ENCODE measurements at regions not wholly inside any gene's neighbourhood (a gene's known extent, or its start where the extent isn't known, plus 50 kb on each side); places are given as distances from the start of the nearest gene placed in this dataset.

- TF ChIP-seq BCL11A (IDR thresholded peaks at IDR 0.05; ENCODE audit: low read depth in 2 of 2, low read length in 2 of 2): no peak
Measured at GRCh38 chr5:99926463-99926862, 608.7 kb upstream of the FAM174A start (continued).

- no peak for TF ChIP-seq SIN3A (conservative IDR thresholded peaks at IDR 0.05 in 1 of 2, IDR thresholded peaks at IDR 0.05 in 1 of 2; ENCODE audit: low read depth in 1 of 2, low read length in 2 of 2)
- TF ChIP-seq CHD2 (IDR thresholded peaks at IDR 0.05; ENCODE audit: low read length): no peak
- no peak for TF ChIP-seq RNF2 (IDR thresholded peaks at IDR 0.05; ENCODE audit: borderline replicate concordance, low read depth, low read length, missing control alignments, poor library complexity, severe bottlenecking)
- Histone ChIP-seq H3K4ac (replicated peaks; ENCODE audit: insufficient read length, low read depth, low read length) (no peak overlapping the region), H3K9ac (replicated peaks in 1 of 4; ENCODE audit: extremely low read depth in 1 of 4, low read depth in 3 of 4, low read length in 3 of 4) (no peak overlapping the region), H3K4me3 (ENCODE audit: extremely low read depth in 1 of 4, insufficient read depth in 2 of 4, low read depth in 3 of 4, low read length in 4 of 4) (no peak overlapping the region), H3K9me3 (ENCODE audit: insufficient read depth in 2 of 2, low read depth in 1 of 2, low read length in 1 of 2) (no peaks in the 10 kb centered on the region), H3K4me1 (replicated peaks in 1 of 4; ENCODE audit: control insufficient read depth in 3 of 4, insufficient read depth in 4 of 4, low read length in 3 of 4) (no peaks in the 10 kb centered on the region), H2BK120ac (replicated peaks; ENCODE audit: low read depth, low read length) (no peak overlapping the region), H3K27ac (ENCODE audit: low read depth, low read length) (no peak overlapping the region), H3K79me1 (ENCODE audit: low read depth, low read length) (no peaks in the 10 kb centered on the region), H2BK20ac (ENCODE audit: low read length) (no peak overlapping the region), H4K5ac (ENCODE audit: insufficient read length, low read depth, low read length) (no peak overlapping the region), H2AK5ac (ENCODE audit: low read depth, low read length) (no peak overlapping the region), H3K14ac (ENCODE audit: insufficient read length) (no peak overlapping the region), H3K27me3 (replicated peaks in 1 of 4; ENCODE audit: control insufficient read depth in 3 of 4, extremely low read depth in 1 of 4, insufficient read depth in 3 of 4, low read length in 3 of 4) (no peaks in the 10 kb centered on the region), H3K36me3 (ENCODE audit: control insufficient read depth in 2 of 4, insufficient read depth in 4 of 4, low read length in 3 of 4) (no peaks in the 10 kb centered on the region), H2BK5ac (ENCODE audit: low read depth, low read length) (no peak overlapping the region), H3K23me2 (ENCODE audit: low read depth, low read length) (no peaks in the 10 kb centered on the region), H2BK12ac (ENCODE audit: low read depth, low read length) (no peak overlapping the region), H4K91ac (replicated peaks; ENCODE audit: insufficient read length, low read length) (no peak overlapping the region), H3K4me2 (ENCODE audit: insufficient read depth in 1 of 2, low read depth in 2 of 2, low read length in 2 of 2) (no peak overlapping the region), H2BK15ac (ENCODE audit: low read length) (no peak overlapping the region), H3K23ac (ENCODE audit: insufficient read length) (no peak overlapping the region), H2AFZ (ENCODE audit: low read length) (no peak overlapping the region), H3K56ac (replicated peaks; ENCODE audit: insufficient read length, low read depth, low read length) (no peak overlapping the region), H3K18ac (ENCODE audit: extremely low read depth, low read length) (no peak overlapping the region), H4K8ac (ENCODE audit: extremely low read depth, insufficient read depth, low read length) (no peak overlapping the region), H4K20me1 (replicated peaks in 1 of 2; ENCODE audit: control insufficient read depth in 1 of 2, insufficient read depth in 2 of 2, low read length in 2 of 2) (no peaks in the 10 kb centered on the region), H3K79me2 (ENCODE audit: control insufficient read depth in 1 of 2, insufficient read depth in 2 of 2, low read length in 2 of 2) (no peaks in the 10 kb centered on the region)
- DNase-seq (ENCODE audit: low read depth in 1 of 2, low spot score in 2 of 2): no peak
- ChIA-PET CTCF (ENCODE audit: partially characterized antibody) (interaction anchor here (1.4 kb wide), 1 partner anchor 9 kb away, joined by 4 read pairs; no protein-coding TSS in a partner anchor), POLR2A (ENCODE audit: partially characterized antibody) (no interaction called here)
- FAIRE-seq: no peak
Measured at GRCh38 chr5:99922386-99922785, 612.8 kb upstream of the FAM174A start.

All from H1 (cell line).